Stimulated activated naive CD8-positive, alpha-beta T cell treated with anti-CD3 and anti-CD28 coated beads, Interleukin-15, amount 100 ng/mL, for 72 hours (primary cell): ENCODE measurements at regions not wholly inside any gene's neighbourhood (a gene's known extent, or its start where the extent isn't known, plus 50 kb on each side); places are given as distances from the start of the nearest gene placed in this dataset.
"Not testable (repeated sequence)": the region's sequence is repeated elsewhere in the genome, so short reads cannot be mapped to it uniquely, and the experiment has no call there.

Experiments
- ATAC-seq: fragments of 150-1000 bp; cut with Tn5 transposase; 2 replicates; pipeline ENCODE4 v1.10.0; 2021; ENCODE audit warnings: mild to moderate bottlenecking, moderate library complexity
- DNase-seq, 2 donors: peaks; one replicate each; pipeline ENCODE4 v3.0.0; 2021 to 2022
- H3K27ac Mint-ChIP-seq, 2 donors: one replicate each; pipeline ENCODE4 v1.8.0; 2022; ENCODE audit warnings: mild to moderate bottlenecking in 2 of 2, mixed read lengths in 2 of 2, moderate library complexity in 2 of 2
- H3K27me3 Mint-ChIP-seq: one replicate; pipeline ENCODE4 v1.8.0; 2022; ENCODE audit warnings: mixed read lengths
- H3K4me1 Mint-ChIP-seq: one replicate; pipeline ENCODE4 v1.8.0; 2022; ENCODE audit warnings: mild to moderate bottlenecking, mixed read lengths
- H3K4me3 Mint-ChIP-seq, 2 donors: one replicate each; pipeline ENCODE4 v1.8.0; 2022; ENCODE audit warnings: mild to moderate bottlenecking in 2 of 2, mixed read lengths in 2 of 2, moderate library complexity in 1 of 2
- H3K9me3 Mint-ChIP-seq, 2 donors: one replicate each; pipeline ENCODE4 v1.8.0; 2022; ENCODE audit warnings: mixed read lengths in 2 of 2

DNA sequence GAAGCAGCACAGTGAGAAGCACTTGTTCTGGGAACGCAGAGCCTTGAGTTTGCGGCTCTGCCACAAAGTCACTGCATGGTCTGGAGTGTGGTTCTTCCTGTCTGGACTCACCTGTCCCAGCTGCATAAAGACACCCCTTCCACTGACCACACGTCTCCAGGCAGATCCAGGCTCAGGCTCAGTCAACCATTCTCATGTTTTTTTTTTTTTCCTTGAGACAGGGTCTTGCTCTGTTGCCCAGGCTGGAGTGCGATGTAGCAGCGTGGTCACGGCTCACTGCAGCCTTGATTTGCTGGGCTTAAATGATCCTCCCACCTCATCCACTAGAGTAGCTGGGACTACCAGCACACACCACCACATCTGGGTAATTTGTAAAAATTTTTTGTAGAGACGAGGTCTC is 102.9 kb upstream of the KLF4 start:
- DNase-seq: no peak
- Mint-ChIP-seq H3K4me3 (no peak overlapping the region), H3K27me3 (peaks cover 20% of the 10 kb centered on the region), H3K9me3 (no peaks in the 10 kb centered on the region), H3K4me1 (peaks cover 3% of the 10 kb centered on the region), H3K27ac (peak overlapping the region in 1 of 2 donors; percentile 25)
- ATAC-seq: no peak

DNA sequence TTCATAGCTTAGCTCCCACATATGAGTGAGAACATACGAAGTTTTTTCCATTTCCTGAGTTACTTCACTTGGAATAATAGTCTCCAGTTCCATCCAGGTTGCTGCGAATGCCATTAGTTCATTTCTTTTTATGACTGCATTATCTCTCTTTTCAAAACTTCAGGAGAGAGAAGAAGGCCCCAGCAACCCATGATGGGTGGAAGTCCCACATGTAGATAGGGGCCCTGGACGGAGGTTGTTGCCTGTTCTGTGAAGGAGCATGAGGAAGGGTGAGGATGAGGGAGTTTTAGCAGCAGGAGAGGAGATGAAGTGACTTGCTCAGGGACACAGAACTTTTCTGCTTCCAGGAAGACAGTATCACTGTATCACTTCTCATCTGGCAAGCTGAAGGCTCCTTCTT is 102.2 kb upstream of the KLF4 start:
- DNase-seq (no peak), ATAC-seq (no peak)
- H3K4me3 Mint-ChIP-seq: no peak overlapping the region
- peaks cover 27% of the 10 kb centered on the region for H3K27me3 Mint-ChIP-seq
- no peak overlapping the region for H3K27ac Mint-ChIP-seq
- H3K4me1 Mint-ChIP-seq: peaks cover 8% of the 10 kb centered on the region
- H3K9me3 Mint-ChIP-seq: no peaks in the 10 kb centered on the region

DNA sequence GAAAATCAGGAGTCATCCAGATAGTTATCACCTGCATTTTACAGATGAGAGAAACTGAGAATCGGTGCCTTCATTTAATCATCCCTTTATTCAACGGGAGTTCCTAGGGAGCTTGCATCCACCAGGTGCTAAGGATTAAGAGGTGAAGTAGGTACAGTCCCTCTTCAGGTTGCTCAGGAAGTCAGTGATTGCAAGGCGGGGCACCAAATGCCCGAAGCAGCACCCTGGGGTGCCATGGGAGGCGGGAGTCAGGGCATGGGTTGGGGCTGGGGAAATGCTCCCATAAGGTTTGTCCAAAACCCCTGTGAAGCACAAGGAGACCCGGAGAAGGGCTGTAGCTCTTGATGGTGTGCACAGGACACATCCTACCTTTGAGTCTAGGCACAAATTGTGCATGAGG is 98.8 kb upstream of the KLF4 start:
- ATAC-seq (no peak), DNase-seq (no peak)
- peaks cover 8% of the 10 kb centered on the region for H3K4me1 Mint-ChIP-seq
- no peak overlapping the region for H3K4me3 Mint-ChIP-seq
- H3K9me3 Mint-ChIP-seq: no peaks in the 10 kb centered on the region
- no peak overlapping the region for H3K27ac Mint-ChIP-seq
- H3K27me3 Mint-ChIP-seq: peaks cover 40% of the 10 kb centered on the region

DNA sequence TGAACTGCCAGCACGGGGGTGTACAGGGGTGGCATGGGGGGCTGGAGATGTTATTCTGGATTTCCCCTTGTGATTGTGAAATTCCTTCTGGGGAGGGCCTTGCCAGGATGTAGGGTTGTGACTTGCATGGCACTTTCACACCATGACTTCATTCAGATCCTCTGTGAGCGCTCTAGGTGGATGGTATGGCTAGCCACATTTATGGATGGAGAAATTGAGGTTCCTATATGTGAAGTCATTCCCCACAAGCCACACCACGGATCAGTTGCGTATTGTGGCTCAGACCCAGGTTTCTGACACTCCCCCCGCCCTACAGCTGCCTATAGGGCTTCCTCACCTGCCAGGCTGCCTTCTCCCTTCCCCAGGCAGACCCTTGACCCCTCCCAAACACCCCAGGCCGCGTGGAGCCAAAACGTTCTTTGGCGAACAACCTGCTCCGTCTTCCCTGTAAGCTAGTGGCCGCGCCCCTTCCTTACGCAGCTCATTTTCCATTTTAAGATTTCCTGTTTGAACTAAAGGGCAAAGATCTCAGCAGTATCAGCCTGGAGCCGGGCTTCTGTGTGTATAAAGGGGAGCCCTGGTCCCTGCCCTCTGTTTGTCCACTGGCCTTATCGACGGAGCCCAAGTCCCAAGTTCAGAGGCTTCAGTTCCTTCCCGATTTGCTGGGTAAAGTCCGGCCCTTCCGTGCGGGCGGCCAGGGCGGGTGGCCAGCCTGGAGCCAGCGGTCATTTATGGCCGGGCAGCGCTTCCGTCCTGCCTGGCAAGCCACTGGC is 97.8 kb upstream of the KLF4 start:
- H3K27ac Mint-ChIP-seq: no peak overlapping the region
- ATAC-seq (peak; percentile 60), DNase-seq (no peak)
- peak overlapping the region in 1 of 2 donors; percentile 37 for H3K4me3 Mint-ChIP-seq
- H3K4me1 Mint-ChIP-seq: peaks cover 8% of the 10 kb centered on the region
- no peaks in the 10 kb centered on the region for H3K9me3 Mint-ChIP-seq
- H3K27me3 Mint-ChIP-seq: peaks cover 40% of the 10 kb centered on the region

DNA sequence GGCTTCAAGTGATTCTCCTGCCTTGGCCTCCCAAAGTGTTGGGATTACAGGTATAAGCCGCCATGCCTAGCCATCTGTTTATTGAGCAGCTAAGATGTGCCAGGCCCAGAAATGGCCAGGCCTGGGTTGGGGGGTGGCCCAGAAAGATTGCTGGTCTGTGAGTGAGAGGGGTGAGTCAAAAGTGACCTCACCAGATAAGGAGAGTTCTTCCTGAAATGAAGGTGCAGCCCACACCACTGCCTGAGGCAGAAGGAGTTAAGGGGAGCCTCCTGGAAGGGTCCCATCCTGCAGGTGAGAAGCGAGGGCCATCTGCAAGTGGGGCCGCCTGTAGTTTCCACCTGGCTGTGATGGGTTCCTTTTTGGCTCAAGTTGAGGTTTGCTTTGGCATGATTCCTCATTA is 96.9 kb upstream of the KLF4 start:
- no peak for ATAC-seq
- Mint-ChIP-seq H3K4me1 (peaks cover 8% of the 10 kb centered on the region), H3K27me3 (peaks cover 40% of the 10 kb centered on the region), H3K4me3 (no peak overlapping the region), H3K9me3 (no peaks in the 10 kb centered on the region), H3K27ac (no peak overlapping the region)
- no peak for DNase-seq

DNA sequence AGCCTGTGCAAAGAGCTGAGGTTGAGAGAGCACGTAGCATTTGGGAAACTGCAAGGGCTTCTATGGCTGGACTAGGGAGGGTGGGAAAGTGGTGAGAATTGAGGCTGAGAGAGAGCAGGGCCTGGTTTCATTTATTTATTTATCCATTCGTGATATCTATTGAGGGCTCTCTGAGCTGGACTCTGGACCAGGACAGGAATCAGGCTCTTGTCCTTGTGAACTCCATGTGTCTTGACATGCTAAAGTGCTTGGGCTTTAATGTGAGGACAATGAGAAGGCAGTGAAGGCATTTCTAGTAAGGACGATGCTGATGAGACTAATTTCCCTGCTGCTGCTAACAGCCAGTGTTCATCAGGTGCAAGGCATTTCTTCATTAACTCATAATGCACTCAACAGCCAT is 95.9 kb upstream of the KLF4 start:
- Mint-ChIP-seq H3K4me3 (no peak overlapping the region), H3K27me3 (peaks cover 40% of the 10 kb centered on the region), H3K9me3 (no peaks in the 10 kb centered on the region), H3K27ac (no peak overlapping the region), H3K4me1 (peaks cover 8% of the 10 kb centered on the region)
- ATAC-seq (no peak), DNase-seq (no peak)

DNA sequence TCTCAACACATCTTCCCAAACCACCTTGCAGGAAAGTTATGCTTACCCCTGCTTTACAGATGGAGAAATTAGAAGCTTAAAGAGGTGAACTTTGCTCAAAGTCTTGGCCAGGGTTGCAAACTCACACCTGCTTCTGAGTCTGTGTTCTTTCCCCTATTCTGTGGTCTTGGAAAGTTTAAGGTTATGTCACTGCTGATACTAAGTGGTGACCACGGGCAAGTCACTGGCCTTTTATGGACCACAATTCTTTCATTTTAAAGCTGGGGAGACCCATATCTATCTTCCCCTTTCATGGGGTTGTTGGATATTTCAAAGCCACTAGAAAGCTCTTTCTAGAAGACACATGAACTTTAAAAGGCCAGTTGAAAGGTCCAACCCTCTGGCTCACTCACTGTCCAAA is 95.4 kb upstream of the KLF4 start:
- ATAC-seq: no peak
- Mint-ChIP-seq H3K4me1 (peaks cover 8% of the 10 kb centered on the region), H3K27ac (no peak overlapping the region), H3K9me3 (no peaks in the 10 kb centered on the region), H3K27me3 (peaks cover 40% of the 10 kb centered on the region), H3K4me3 (no peak overlapping the region)
- no peak for DNase-seq

DNA sequence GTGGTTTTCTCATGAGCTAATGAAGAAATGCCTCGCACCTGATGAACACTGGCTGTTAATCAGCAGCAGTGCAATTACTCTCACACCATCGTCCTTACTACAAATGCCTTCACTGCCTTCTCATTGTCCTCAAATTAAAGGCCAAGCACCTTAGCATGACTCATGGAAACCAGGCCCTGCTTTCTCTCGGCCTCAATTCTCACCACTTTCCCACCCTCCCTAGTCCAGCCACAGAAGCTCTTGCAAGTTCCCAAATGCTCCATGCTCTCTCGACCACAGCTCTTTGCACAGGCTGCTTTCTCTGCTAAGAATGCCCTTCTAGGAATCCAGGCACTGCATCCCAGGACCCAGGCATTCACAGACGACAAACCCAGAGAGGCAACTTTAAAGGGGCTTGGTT is 94.6 kb upstream of the KLF4 start:
- DNase-seq (no peak), ATAC-seq (no peak)
- H3K27ac Mint-ChIP-seq: no peak overlapping the region
- H3K9me3 Mint-ChIP-seq: no peaks in the 10 kb centered on the region
- peaks cover 8% of the 10 kb centered on the region for H3K4me1 Mint-ChIP-seq
- peaks cover 33% of the 10 kb centered on the region for H3K27me3 Mint-ChIP-seq
- H3K4me3 Mint-ChIP-seq: no peak overlapping the region

DNA sequence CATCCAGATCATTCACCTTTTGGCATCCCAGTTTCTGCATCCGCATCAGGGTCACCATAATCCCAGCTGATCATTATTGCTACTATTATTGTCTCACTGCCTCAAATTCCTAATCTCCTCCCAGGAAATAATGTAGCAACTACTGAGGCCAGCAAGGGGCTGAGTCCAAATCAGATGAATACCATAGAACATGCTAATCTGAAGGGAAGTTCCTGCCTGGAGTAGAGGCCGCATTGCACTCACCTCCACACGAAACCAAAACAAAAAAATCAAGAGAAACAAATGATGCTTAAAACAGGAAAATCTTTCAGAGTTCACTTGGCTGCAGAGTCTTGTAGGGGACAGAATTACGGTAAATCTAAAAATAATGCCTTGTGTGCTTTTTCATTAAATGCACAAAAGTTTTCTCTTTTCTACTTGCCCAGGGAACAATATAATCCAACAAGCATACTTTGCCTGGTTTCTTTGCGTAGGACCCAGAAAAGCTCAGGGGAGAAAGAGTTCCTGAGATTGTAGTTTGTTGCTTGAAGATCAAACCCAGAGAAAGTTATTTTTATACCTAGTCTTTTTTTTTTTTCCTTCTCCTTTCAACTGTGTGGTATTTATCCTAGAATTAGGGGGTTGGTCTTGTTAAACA is 87.7 kb upstream of the KLF4 start:
- Mint-ChIP-seq H3K4me1 (no peaks in the 10 kb centered on the region), H3K9me3 (no peaks in the 10 kb centered on the region), H3K27ac (no peak overlapping the region), H3K27me3 (no peaks in the 10 kb centered on the region), H3K4me3 (no peak overlapping the region)
- no peak for ATAC-seq
- DNase-seq: no peak

DNA sequence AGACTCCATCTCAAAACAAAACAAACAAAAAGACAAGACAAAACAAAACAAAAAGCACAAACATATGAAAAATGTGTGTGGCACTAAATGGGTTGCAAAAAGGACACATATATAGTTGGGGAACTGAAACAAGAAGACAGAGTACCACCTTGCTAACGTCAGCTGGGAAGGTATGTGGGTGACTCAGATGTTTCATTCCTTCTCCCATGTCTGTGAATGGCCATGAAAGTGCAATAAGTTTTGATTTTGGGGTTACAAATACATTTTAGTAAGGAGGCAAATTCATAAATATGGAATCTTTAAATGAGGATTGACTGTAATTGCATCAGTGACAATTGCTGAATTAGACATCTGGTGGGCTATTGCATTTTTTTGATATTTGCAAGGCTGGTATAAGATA is 81.6 kb upstream of the KLF4 start:
- no peak overlapping the region for H3K4me3 Mint-ChIP-seq
- no peaks in the 10 kb centered on the region for H3K9me3 Mint-ChIP-seq
- ATAC-seq (no peak), DNase-seq (no peak)
- no peaks in the 10 kb centered on the region for H3K27me3 Mint-ChIP-seq
- no peaks in the 10 kb centered on the region for H3K4me1 Mint-ChIP-seq
- H3K27ac Mint-ChIP-seq: no peak overlapping the region

DNA sequence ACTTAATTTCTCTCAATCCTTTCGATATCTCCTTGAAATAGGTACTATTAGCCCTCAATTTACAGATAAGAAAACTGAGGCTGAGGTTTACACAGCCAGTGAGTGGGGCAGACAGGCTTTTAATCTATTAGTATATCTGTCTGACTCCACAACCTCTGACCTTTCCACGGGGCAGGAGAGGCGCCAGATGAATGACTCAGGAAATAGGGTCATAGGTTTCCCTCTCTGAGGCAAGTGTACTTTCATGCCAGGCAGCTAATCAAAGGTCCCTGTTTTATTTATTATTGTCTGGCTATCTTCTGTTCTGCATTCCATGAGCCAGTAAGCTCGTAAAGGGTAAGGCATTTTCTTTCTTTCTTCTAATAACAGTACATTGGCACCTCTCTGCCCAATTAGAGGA is 79.6 kb upstream of the KLF4 start:
- no peak for ATAC-seq
- no peaks in the 10 kb centered on the region for H3K4me1 Mint-ChIP-seq

DNA sequence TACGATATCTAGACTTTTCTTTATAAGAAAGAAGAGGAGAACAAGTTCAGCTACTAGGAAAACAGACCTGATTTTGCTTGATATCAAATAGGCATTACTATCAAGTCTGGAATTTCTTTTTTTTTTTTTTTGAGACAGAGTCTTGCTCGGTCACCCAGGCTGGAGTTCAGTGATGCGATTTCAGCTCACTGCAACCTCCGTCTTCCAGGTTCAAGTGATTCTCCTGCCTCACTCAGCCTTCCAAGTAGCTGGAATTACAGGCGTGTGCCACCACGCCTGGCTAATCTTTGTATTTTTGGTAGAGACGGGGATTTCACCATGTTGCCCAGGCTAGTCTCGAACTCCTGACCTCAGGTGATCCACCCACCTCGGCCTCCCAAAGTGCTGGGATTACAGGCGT is 78.8 kb upstream of the KLF4 start:
- ATAC-seq, DNase-seq, H3K27me3 Mint-ChIP-seq, H3K4me3 Mint-ChIP-seq, H3K27ac Mint-ChIP-seq, H3K9me3 Mint-ChIP-seq, H3K4me1 Mint-ChIP-seq: not testable (repeated sequence)

More for the DNA sequence above, 79.6 kb upstream of the KLF4 start:
- H3K27ac Mint-ChIP-seq: no peak overlapping the region
- H3K27me3 Mint-ChIP-seq: no peaks in the 10 kb centered on the region
- DNase-seq: no peak
- H3K9me3 Mint-ChIP-seq: no peaks in the 10 kb centered on the region
- no peak overlapping the region for H3K4me3 Mint-ChIP-seq

DNA sequence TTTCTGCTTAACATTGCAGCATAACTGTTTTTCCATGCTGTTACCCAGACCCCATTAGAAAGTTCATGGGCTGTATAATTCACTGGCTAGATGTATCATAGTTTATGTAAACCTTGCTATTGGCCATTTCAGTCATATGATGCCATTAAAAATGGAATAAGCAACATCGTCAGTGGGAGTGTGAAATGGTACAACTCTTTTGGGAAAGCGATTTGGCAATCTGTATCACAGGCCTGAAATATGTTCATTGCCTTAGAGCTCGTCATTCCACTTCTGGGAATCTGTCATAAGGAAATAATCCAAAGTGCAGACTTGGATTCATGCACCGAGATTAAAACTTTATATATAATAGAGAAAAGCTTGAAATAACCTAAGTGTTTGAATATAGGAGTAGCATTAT is 77.9 kb upstream of the KLF4 start:
- ATAC-seq (no peak), DNase-seq (no peak)
- Mint-ChIP-seq H3K4me1 (no peaks in the 10 kb centered on the region), H3K9me3 (no peaks in the 10 kb centered on the region), H3K4me3 (no peak overlapping the region), H3K27ac (no peak overlapping the region), H3K27me3 (no peaks in the 10 kb centered on the region)

DNA sequence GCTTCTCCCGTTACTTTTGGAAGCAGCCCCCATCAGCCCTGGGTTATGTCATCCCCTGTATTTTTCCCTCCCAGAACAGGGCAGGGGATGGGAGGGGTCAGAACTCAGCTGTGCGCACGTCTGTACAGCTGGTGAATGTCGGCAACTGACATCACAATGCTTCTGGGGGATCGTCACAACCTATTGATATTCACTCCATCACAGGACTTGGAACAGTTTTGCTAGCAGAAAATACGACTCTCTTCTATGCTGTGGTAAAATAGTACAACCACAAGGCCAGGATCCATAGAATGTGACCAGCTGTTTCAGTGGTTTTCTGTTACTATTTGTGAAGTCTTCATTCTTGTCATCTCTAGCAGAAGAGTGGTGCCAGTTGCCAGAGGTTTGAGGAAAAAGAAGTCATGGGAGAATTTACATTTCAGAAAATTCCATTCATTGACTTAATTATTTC is 77.1 kb upstream of the KLF4 start:
- Mint-ChIP-seq H3K4me3 (no peak overlapping the region), H3K27ac (no peak overlapping the region), H3K9me3 (no peaks in the 10 kb centered on the region), H3K27me3 (no peaks in the 10 kb centered on the region), H3K4me1 (no peaks in the 10 kb centered on the region)
- no peak for ATAC-seq
- DNase-seq: no peak

DNA sequence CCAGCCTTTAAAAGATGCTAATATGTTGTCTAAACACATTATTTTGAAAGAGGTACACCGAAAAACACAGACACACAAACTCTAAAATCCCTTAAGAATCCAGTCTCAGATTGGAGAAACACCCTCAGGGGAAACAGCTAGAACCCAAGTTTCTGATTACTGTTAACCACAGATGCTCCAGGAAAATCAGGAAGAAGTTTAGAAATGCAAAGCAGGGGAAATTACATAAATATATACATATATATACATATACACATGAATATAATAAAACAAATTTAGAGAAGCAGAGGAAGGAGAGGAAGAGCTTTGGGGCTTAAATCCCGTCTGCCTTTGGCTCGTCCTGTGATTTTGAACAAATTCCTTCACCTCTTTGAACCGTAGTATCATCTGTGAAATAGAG is 73.2 kb upstream of the KLF4 start:
- Mint-ChIP-seq H3K4me1 (no peaks in the 10 kb centered on the region), H3K4me3 (no peak overlapping the region), H3K27me3 (peaks cover 7% of the 10 kb centered on the region), H3K27ac (no peak overlapping the region), H3K9me3 (no peaks in the 10 kb centered on the region)
- DNase-seq (no peak), ATAC-seq (no peak)

DNA sequence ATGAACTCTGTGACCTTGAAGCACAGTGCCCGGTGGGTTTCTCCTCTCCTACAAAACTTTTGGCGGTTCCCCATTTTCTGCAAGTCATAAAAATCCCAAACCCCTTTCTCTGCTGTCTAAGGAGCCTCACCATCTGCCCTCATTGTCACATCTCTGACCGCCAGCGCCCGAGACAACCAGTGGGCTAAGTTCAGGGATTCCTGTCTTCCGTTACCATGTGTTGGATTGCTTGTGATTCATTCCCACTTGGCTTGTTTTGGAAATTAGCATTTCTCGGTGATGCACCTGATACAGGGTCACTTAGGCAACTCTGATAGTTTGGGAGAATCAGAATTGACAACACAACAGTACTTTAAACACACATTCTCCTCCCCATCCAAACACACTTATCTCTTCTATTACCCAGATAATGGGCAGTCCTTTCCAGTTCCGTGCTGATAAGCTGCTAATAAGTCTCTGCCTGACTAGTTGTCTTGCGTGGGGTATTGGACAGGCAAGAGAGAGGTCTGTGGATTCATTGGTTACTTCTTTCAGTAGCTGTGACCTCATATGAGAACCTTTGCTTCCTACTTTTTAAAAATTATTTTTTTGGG is 70.0 kb upstream of the KLF4 start:
- H3K27me3 Mint-ChIP-seq: peaks cover 7% of the 10 kb centered on the region
- no peaks in the 10 kb centered on the region for H3K9me3 Mint-ChIP-seq
- DNase-seq: no peak
- H3K4me1 Mint-ChIP-seq: no peaks in the 10 kb centered on the region
- H3K4me3 Mint-ChIP-seq: no peak overlapping the region
- ATAC-seq: no peak
- H3K27ac Mint-ChIP-seq: no peak overlapping the region
